GM12872 (cell line): ENCODE measurements at regions not wholly inside any gene's neighbourhood (a gene's known extent, or its start where the extent isn't known, plus 50 kb on each side); places are given as distances from the start of the nearest gene placed in this dataset.

ENCODE experiments used
- CTCF ChIP-seq: IDR thresholded peaks from 3 replicates; pipeline ENCODE4 v1.5.1; 2011; ENCODE audit warnings: low read depth, mild to moderate bottlenecking, low read length, moderate library complexity; ENCODE audit not compliant: insufficient read depth

GRCh38 chr6:101058296-101058695 is 177.2 kb upstream of the ASCC3 start:
- no peak for TF ChIP-seq CTCF

GRCh38 chr6:101066481-101066880 is 185.4 kb upstream of the ASCC3 start:
- no peak for TF ChIP-seq CTCF

GRCh38 chr6:101069191-101069795 is 188.2 kb upstream of the ASCC3 start:
- TF ChIP-seq CTCF, result no peak

- TF ChIP-seq CTCF, result no peak
These were observed 189.0 kb upstream of the ASCC3 start for GRCh38 chr6:101070044-101070608.

- TF ChIP-seq CTCF, result no peak
These were observed 196.2 kb upstream of the ASCC3 start for GRCh38 chr6:101077344-101077743.

- no peak for TF ChIP-seq CTCF
These were observed 198.7 kb upstream of the ASCC3 start for GRCh38 chr6:101079696-101080270.

- TF ChIP-seq CTCF, result no peak
These were observed 199.5 kb upstream of the ASCC3 start for GRCh38 chr6:101080597-101080996.
